Neural crest cell (in vitro differentiated cells): ENCODE measurements at regions not wholly inside any gene's neighbourhood (a gene's known extent, or its start where the extent isn't known, plus 50 kb on each side); places are given as distances from the start of the nearest gene placed in this dataset.

Experiments
- DNase-seq: peaks from one replicate; pipeline ENCODE4 v3.0.0; 2021; ENCODE audit warnings: low read depth, mixed read lengths, low spot score
- H3K27ac Mint-ChIP-seq: one replicate; pipeline ENCODE4 v1.8.0; 2021; ENCODE audit warnings: mild to moderate bottlenecking, mixed read lengths; ENCODE audit not compliant: unreplicated experiment
- H3K27me3 Mint-ChIP-seq: 2 replicates; pipeline ENCODE4 v1.8.0; 2021; ENCODE audit warnings: low read depth, mild to moderate bottlenecking, mixed read lengths
- H3K36me3 Mint-ChIP-seq: 2 replicates; pipeline ENCODE4 v1.8.0; 2021; ENCODE audit warnings: low read depth, mild to moderate bottlenecking, mixed read lengths
- H3K4me1 Mint-ChIP-seq: 2 replicates; pipeline ENCODE4 v1.8.0; 2021; ENCODE audit warnings: mixed read lengths
- H3K4me3 Mint-ChIP-seq: one replicate; pipeline ENCODE4 v1.8.0; 2021; ENCODE audit warnings: mild to moderate bottlenecking, mixed read lengths
- H3K9me3 Mint-ChIP-seq: 2 replicates; pipeline ENCODE4 v1.8.0; 2021; ENCODE audit warnings: mixed read lengths
- CTCF ChIP-seq: fragments of 200-600 bp; sonication (generic); conservative IDR thresholded peaks from 2 replicates; pipeline ENCODE4 v1.5.0; 2021; ENCODE audit warnings: antibody characterized with exemption, mild to moderate bottlenecking

GRCh38 chr16:73298562-73298961 is 250.6 kb upstream of the ZFHX3 start:
- Mint-ChIP-seq H3K27ac (no peak overlapping the region), H3K4me3 (no peak overlapping the region), H3K36me3 (no peaks in the 10 kb centered on the region), H3K4me1 (peaks cover 19% of the 10 kb centered on the region), H3K9me3 (no peaks in the 10 kb centered on the region), H3K27me3 (no peaks in the 10 kb centered on the region)
- no peak for TF ChIP-seq CTCF
- DNase-seq, result no peak

- H3K4me1 Mint-ChIP-seq, result peaks cover 10% of the 10 kb centered on the region
- no peak for DNase-seq
- TF ChIP-seq CTCF, result no peak
- peaks cover 7% of the 10 kb centered on the region for H3K9me3 Mint-ChIP-seq
- no peaks in the 10 kb centered on the region for H3K27me3 Mint-ChIP-seq
- no peak overlapping the region for H3K4me3 Mint-ChIP-seq
- H3K36me3 Mint-ChIP-seq, result no peaks in the 10 kb centered on the region
- H3K27ac Mint-ChIP-seq, result no peak overlapping the region
Measured at GRCh38 chr16:73290258-73290657, 242.3 kb upstream of the ZFHX3 start.

DNA sequence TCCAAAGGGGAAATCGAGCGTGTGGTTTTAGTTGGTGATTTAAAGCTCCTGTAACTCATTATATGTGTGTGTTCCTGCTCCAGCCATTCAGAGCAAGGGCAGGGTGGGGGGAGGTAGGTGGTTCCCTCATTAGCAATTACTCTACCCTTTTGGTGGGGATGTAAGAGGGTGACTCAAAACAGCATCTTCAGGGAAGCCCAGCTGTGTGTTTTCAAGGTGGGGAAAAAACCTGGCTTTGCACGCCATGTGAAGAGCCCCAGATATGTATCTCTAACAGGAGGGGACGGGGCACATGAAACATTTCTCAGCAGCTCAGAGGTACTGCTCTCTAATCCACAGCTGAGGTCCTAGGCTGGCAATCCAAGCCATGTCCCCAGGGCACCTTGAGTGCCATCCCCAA is 241.3 kb upstream of the ZFHX3 start:
- DNase-seq, result no peak
- Mint-ChIP-seq H3K27ac (no peak overlapping the region), H3K4me1 (peaks cover 10% of the 10 kb centered on the region), H3K9me3 (peaks cover 7% of the 10 kb centered on the region), H3K4me3 (no peak overlapping the region), H3K36me3 (no peaks in the 10 kb centered on the region), H3K27me3 (no peaks in the 10 kb centered on the region)
- TF ChIP-seq CTCF, result no peak

- TF ChIP-seq CTCF, result no peak
- Mint-ChIP-seq H3K4me1 (peaks cover 10% of the 10 kb centered on the region), H3K36me3 (no peaks in the 10 kb centered on the region), H3K9me3 (peaks cover 7% of the 10 kb centered on the region), H3K27me3 (no peaks in the 10 kb centered on the region), H3K27ac (no peak overlapping the region), H3K4me3 (no peak overlapping the region)
- no peak for DNase-seq
Measured at GRCh38 chr16:73288520-73288919, 240.6 kb upstream of the ZFHX3 start.

- no peak for TF ChIP-seq CTCF
- no peak overlapping the region for H3K4me3 Mint-ChIP-seq
- no peaks in the 10 kb centered on the region for H3K36me3 Mint-ChIP-seq
- peaks cover 7% of the 10 kb centered on the region for H3K9me3 Mint-ChIP-seq
- no peaks in the 10 kb centered on the region for H3K27me3 Mint-ChIP-seq
- H3K4me1 Mint-ChIP-seq, result peaks cover 10% of the 10 kb centered on the region
- no peak overlapping the region for H3K27ac Mint-ChIP-seq
- no peak for DNase-seq
Measured at GRCh38 chr16:73287859-73288405, 240.0 kb upstream of the ZFHX3 start.
